ENCODE measurements at regions not wholly inside any gene's neighbourhood (a gene's known extent, or its start where the extent isn't known, plus 50 kb on each side); places are given as distances from the start of the nearest gene placed in this dataset.

DNA sequence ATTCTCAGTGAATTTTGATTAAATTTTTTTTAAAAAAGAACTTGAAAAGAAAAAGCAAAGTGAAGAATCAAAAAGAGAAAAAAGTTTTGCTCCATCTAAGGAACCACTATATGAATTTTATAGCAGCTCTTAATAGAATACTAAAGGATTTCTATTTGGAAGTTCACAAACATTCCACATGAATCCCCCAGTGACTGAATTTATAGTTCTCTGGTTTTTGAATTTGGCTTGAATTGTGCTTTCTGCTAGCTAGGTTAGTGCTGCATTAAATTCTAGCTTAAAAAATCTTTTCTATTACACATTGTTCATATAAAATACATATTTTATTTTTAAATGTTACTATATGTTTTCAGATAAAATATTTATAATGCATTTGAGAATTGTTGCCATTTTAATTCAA, 675.4 kb downstream of the RERGL start:
- TF ChIP-seq CTCF (IDR thresholded peaks at IDR 0.05; ENCODE audit: low read length): no peak
- no peak for TF ChIP-seq EZH2 (optimal IDR thresholded peaks at IDR 0.05; ENCODE audit: low read depth, low read length)

Data from MM.1S (cell line).